Keratinocyte (primary cell): ENCODE measurements at regions not wholly inside any gene's neighbourhood (a gene's known extent, or its start where the extent isn't known, plus 50 kb on each side); places are given as distances from the start of the nearest gene placed in this dataset.

Experiments used
- DNase-seq: peaks from one replicate; pipeline ENCODE4 v3.0.0-alpha.2; 2011; ENCODE audit warnings: low read depth, missing footprints, low spot score
- FAIRE-seq: peaks from 2 replicates; lab custom pipeline; 2011; peaks lifted over from hg19 to GRCh38; lab: Jason Lieb, UNC
- H2AFZ ChIP-seq: 2 replicates; pipeline ENCODE4 v1.6.0; 2012; ENCODE audit warnings: low read length, control low read depth, inconsistent platforms; ENCODE audit not compliant: control insufficient read depth
- H3K27ac ChIP-seq: 2 replicates; pipeline ENCODE4 v1.5.1; 2011; ENCODE audit warnings: low read length; ENCODE audit not compliant: control insufficient read depth, insufficient read depth
- H3K27me3 ChIP-seq: 3 replicates; pipeline ENCODE4 v1.6.0; 2011; ENCODE audit warnings: low read length; ENCODE audit not compliant: control insufficient read depth, insufficient read depth; ENCODE audit errors: extremely low read depth
- H3K36me3 ChIP-seq, 2 experiments: 2 replicates in 1 of 2; 3 replicates in 1 of 2; pipeline ENCODE4 v1.5.1; 2011; ENCODE audit warnings: low read length in 2 of 2, mild to moderate bottlenecking in 1 of 2; ENCODE audit not compliant: control insufficient read depth in 2 of 2, insufficient read depth in 2 of 2; ENCODE audit errors: extremely low read depth in 1 of 2
- H3K4me1 ChIP-seq: 3 replicates; pipeline ENCODE4 v1.5.1; 2011; ENCODE audit warnings: low read length; ENCODE audit not compliant: control insufficient read depth, insufficient read depth; ENCODE audit errors: extremely low read depth
- H3K4me2 ChIP-seq: 3 replicates; pipeline ENCODE4 v1.6.0; 2011; ENCODE audit warnings: low read depth, low read length; ENCODE audit not compliant: control insufficient read depth, insufficient read depth; ENCODE audit errors: extremely low read depth
- H3K4me3 ChIP-seq, 3 experiments: fragments of 200-600 bp in 1 of 3; sonication (generic) in 1 of 3; 2 replicates in 2 of 3; 3 replicates in 1 of 3; pipeline ENCODE4 v1.5.1; 2011 to 2016; ENCODE audit warnings: low read length in 3 of 3, mild to moderate bottlenecking in 3 of 3, control low read depth in 2 of 3, inconsistent platforms in 1 of 3, low read depth in 1 of 3, mixed read lengths in 1 of 3, mixed run types in 1 of 3, moderate library complexity in 1 of 3; ENCODE audit not compliant: control insufficient read depth in 2 of 3, insufficient read depth in 2 of 3; ENCODE audit errors: extremely low read depth in 1 of 3
- H3K79me2 ChIP-seq: 2 replicates; pipeline ENCODE4 v1.6.0; 2012; ENCODE audit warnings: low read length; ENCODE audit not compliant: control insufficient read depth, insufficient read depth
- H3K9ac ChIP-seq: 3 replicates; pipeline ENCODE4 v1.6.0; 2011; ENCODE audit warnings: low read length; ENCODE audit not compliant: control insufficient read depth, insufficient read depth; ENCODE audit errors: extremely low read depth
- H3K9me1 ChIP-seq: 3 replicates; pipeline ENCODE4 v1.6.0; 2011; ENCODE audit warnings: low read length; ENCODE audit not compliant: control insufficient read depth, insufficient read depth; ENCODE audit errors: extremely low read depth
- H3K9me3 ChIP-seq: 2 replicates; pipeline ENCODE4 v1.5.1; 2012; ENCODE audit warnings: low read depth, low read length; ENCODE audit not compliant: control insufficient read depth
- H4K20me1 ChIP-seq: 3 replicates; pipeline ENCODE4 v1.6.0; 2011; ENCODE audit warnings: low read length; ENCODE audit not compliant: control insufficient read depth, insufficient read depth; ENCODE audit errors: extremely low read depth
- CTCF ChIP-seq, 3 experiments: IDR thresholded peaks in 1 of 3; conservative IDR thresholded peaks in 1 of 3; optimal IDR thresholded peaks in 1 of 3; 2 replicates in 2 of 3; 3 replicates in 1 of 3; pipeline versions ENCODE3 to v1.5.1; 2011; ENCODE audit warnings: low read length in 3 of 3, mild to moderate bottlenecking in 3 of 3, moderate library complexity in 2 of 3, control low read depth in 1 of 3, inconsistent platforms in 1 of 3; ENCODE audit not compliant: insufficient read depth in 2 of 3; ENCODE audit errors: extremely low read depth in 1 of 3
- EZH2 ChIP-seq: IDR thresholded peaks from one replicate; pipeline ENCODE4 v1.6.1; 2012; ENCODE audit warnings: inconsistent platforms, mild to moderate bottlenecking, low read length, moderate library complexity
- dilution Hi-C: fragments of 300-500 bp; cut with MboI; formaldehyde crosslinking; loops from one replicate; pipeline ENCODE4 v1.7.0; 2020; ENCODE audit warnings: low sequenced_read_pairs; ENCODE audit not compliant: extremely low pct_ligation_motif_present

GRCh38 chr1:106435269-106435668, 621.2 kb upstream of the PRMT6 start:
- dilution Hi-C loops, result no loop called here
- TF ChIP-seq EZH2, result no peak
- TF ChIP-seq CTCF (optimal IDR thresholded peaks at IDR 0.05 in 1 of 3, IDR thresholded peaks at IDR 0.05 in 1 of 3, conservative IDR thresholded peaks at IDR 0.05 in 1 of 3; ENCODE audit: extremely low read depth in 1 of 3, insufficient read depth in 2 of 3, low read length in 3 of 3), result no peak
- Histone ChIP-seq H3K9me1 (no peaks in the 10 kb centered on the region), H3K27ac (no peak overlapping the region), H3K4me3 (no peak overlapping the region), H3K79me2 (no peaks in the 10 kb centered on the region), H3K36me3 (no peaks in the 10 kb centered on the region), H3K9ac (no peak overlapping the region), H3K4me1 (no peaks in the 10 kb centered on the region), H2AFZ (no peak overlapping the region), H4K20me1 (no peaks in the 10 kb centered on the region), H3K9me3 (no peaks in the 10 kb centered on the region), H3K4me2 (no peak overlapping the region), H3K27me3 (no peaks in the 10 kb centered on the region)
- DNase-seq (no peak), FAIRE-seq (no peak)

- FAIRE-seq (no peak), DNase-seq (no peak)
- Histone ChIP-seq H3K9me3 (no peaks in the 10 kb centered on the region), H3K27ac (no peak overlapping the region), H3K9ac (no peak overlapping the region), H3K36me3 (no peaks in the 10 kb centered on the region), H3K9me1 (no peaks in the 10 kb centered on the region), H3K4me2 (no peak overlapping the region), H3K79me2 (no peaks in the 10 kb centered on the region), H2AFZ (no peak overlapping the region), H3K27me3 (no peaks in the 10 kb centered on the region), H3K4me3 (no peak overlapping the region), H4K20me1 (no peaks in the 10 kb centered on the region), H3K4me1 (no peaks in the 10 kb centered on the region)
- TF ChIP-seq EZH2, result no peak
- TF ChIP-seq CTCF (optimal IDR thresholded peaks at IDR 0.05 in 1 of 3, IDR thresholded peaks at IDR 0.05 in 1 of 3, conservative IDR thresholded peaks at IDR 0.05 in 1 of 3; ENCODE audit: extremely low read depth in 1 of 3, insufficient read depth in 2 of 3, low read length in 3 of 3), result no peak
- dilution Hi-C loops, result no loop called here
These were observed 617.0 kb upstream of the PRMT6 start for GRCh38 chr1:106439475-106439874.
